SH-SY5Y (cell line): ENCODE measurements at regions not wholly inside any gene's neighbourhood (a gene's known extent, or its start where the extent isn't known, plus 50 kb on each side); places are given as distances from the start of the nearest gene placed in this dataset.

Experiments used
- GATA2 ChIP-seq: IDR thresholded peaks from 2 replicates; pipeline ENCODE4 v1.6.1; 2011; ENCODE audit warnings: mild to moderate bottlenecking, low read depth, low read length
- GATA3 ChIP-seq: IDR thresholded peaks from 2 replicates; pipeline ENCODE4 v1.6.1; 2011; ENCODE audit warnings: low read depth, mild to moderate bottlenecking, low read length, moderate library complexity

- no peak for TF ChIP-seq GATA2
- no peak for TF ChIP-seq GATA3
Observed at GRCh38 chr9:29844251-29844650, 2271.0 kb upstream of the C9orf72 start.
